IMR-90 (cell line): ENCODE measurements at regions not wholly inside any gene's neighbourhood (a gene's known extent, or its start where the extent isn't known, plus 50 kb on each side); places are given as distances from the start of the nearest gene placed in this dataset.

Experiments
- ATAC-seq: fragments of 200-7000 bp; cut with Tn5 transposase; 2 replicates; pipeline ENCODE4 v1.9.1; 2020; ENCODE audit warnings: low read depth, mild to moderate bottlenecking, moderate library complexity
- BruUV-seq: library from RNA; stranded (reverse); fragments of 400-500 nt; replicated peaks from 2 replicates; lab custom pipeline; 2021; lab: Mats Ljungman, UMichigan
- CTCF ChIA-PET: fragments of 300-600 bp; formaldehyde crosslinking; extraction: SDS; loops from one replicate; lab custom pipeline; 2021; ENCODE audit warnings: antibody characterized with exemption; lab: Yijun Ruan, JAX
- POLR2A ChIA-PET: fragments of 300-600 bp; sonication (Branson Sonifier 250); formaldehyde crosslinking; loops from one replicate; lab custom pipeline; 2022; ENCODE audit warnings: antibody characterized with exemption; ENCODE audit not compliant: unreplicated experiment; lab: Charles Lee
- DNase-seq: peaks from one replicate; pipeline ENCODE4 v3.0.0; 2013
- H2AFZ ChIP-seq: replicated peaks from 2 replicates; pipeline ENCODE3; 2013; ENCODE audit warnings: low read length, mild to moderate bottlenecking; ENCODE audit not compliant: poor library complexity
- H2AK5ac ChIP-seq: 2 replicates; pipeline ENCODE4 v1.6.1; 2013; ENCODE audit warnings: low read depth, low read length, inconsistent platforms
- H2AK9ac ChIP-seq: replicated peaks from 2 replicates; pipeline ENCODE3; 2013; ENCODE audit warnings: mild to moderate bottlenecking, low read depth, low read length, moderate library complexity; ENCODE audit not compliant: poor library complexity
- H2BK120ac ChIP-seq: 2 replicates; pipeline ENCODE4 v1.6.1; 2013; ENCODE audit warnings: low read depth, low read length, inconsistent platforms
- H2BK15ac ChIP-seq: 3 replicates; pipeline ENCODE4 v1.6.1; 2013; ENCODE audit warnings: low read depth, low read length, inconsistent platforms
- H2BK20ac ChIP-seq: 2 replicates; pipeline ENCODE4 v1.6.1; 2013; ENCODE audit warnings: low read depth, mild to moderate bottlenecking, inconsistent platforms, low read length, moderate library complexity
- H2BK5ac ChIP-seq: 2 replicates; pipeline ENCODE4 v1.6.1; 2013; ENCODE audit warnings: mild to moderate bottlenecking, low read depth, low read length, inconsistent platforms; ENCODE audit not compliant: poor library complexity, severe bottlenecking
- H3K14ac ChIP-seq: replicated peaks from 2 replicates; pipeline ENCODE4 v1.6.1; 2013; ENCODE audit warnings: low read depth, low read length, inconsistent platforms
- H3K18ac ChIP-seq: 2 replicates; pipeline ENCODE4 v1.6.1; 2013; ENCODE audit warnings: low read depth, low read length, control low read depth
- H3K23ac ChIP-seq: 2 replicates; pipeline ENCODE4 v1.6.1; 2013; ENCODE audit warnings: low read depth, low read length, inconsistent platforms
- H3K27ac ChIP-seq: 2 replicates; pipeline ENCODE4 v1.5.1; 2013; ENCODE audit warnings: mild to moderate bottlenecking, control low read depth, low read length; ENCODE audit not compliant: insufficient read depth
- H3K27me3 ChIP-seq: 2 replicates; pipeline ENCODE4 v1.6.1; 2013; ENCODE audit warnings: low read length; ENCODE audit not compliant: control insufficient read depth, insufficient read depth
- H3K36me3 ChIP-seq: 2 replicates; pipeline ENCODE4 v1.6.1; 2013; ENCODE audit warnings: low read length, mixed read lengths; ENCODE audit not compliant: control insufficient read depth, insufficient read depth
- H3K4ac ChIP-seq: 2 replicates; pipeline ENCODE4 v1.6.1; 2013; ENCODE audit warnings: low read depth, low read length, inconsistent platforms
- H3K4me1 ChIP-seq: 2 replicates; pipeline ENCODE4 v1.6.1; 2013; ENCODE audit warnings: low read length, mixed read lengths; ENCODE audit not compliant: control insufficient read depth, insufficient read depth
- H3K4me2 ChIP-seq: 2 replicates; pipeline ENCODE4 v1.6.1; 2013; ENCODE audit warnings: low read depth, mild to moderate bottlenecking, control low read depth, low read length, moderate library complexity
- H3K4me3 ChIP-seq: 2 replicates; pipeline ENCODE4 v1.5.1; 2013; ENCODE audit warnings: low read depth, mild to moderate bottlenecking, control low read depth, low read length, moderate library complexity; ENCODE audit not compliant: insufficient read depth
- H3K56ac ChIP-seq: 2 replicates; pipeline ENCODE4 v1.6.1; 2013; ENCODE audit warnings: low read length, inconsistent platforms; ENCODE audit not compliant: insufficient read depth; ENCODE audit errors: extremely low read depth
- H3K79me1 ChIP-seq, 2 experiments: 2 replicates each; pipeline ENCODE4 v1.6.1; 2013; ENCODE audit warnings: low read length in 2 of 2, inconsistent platforms in 1 of 2, low read depth in 1 of 2
- H3K9ac ChIP-seq: 2 replicates; pipeline ENCODE4 v1.6.1; 2013; ENCODE audit warnings: low read depth, low read length, control low read depth
- H3K9me1 ChIP-seq: 2 replicates; pipeline ENCODE4 v1.6.1; 2013; ENCODE audit warnings: low read length, inconsistent platforms; ENCODE audit not compliant: insufficient read depth
- H3K9me3 ChIP-seq: 2 replicates; pipeline ENCODE4 v1.6.1; 2013; ENCODE audit warnings: low read length; ENCODE audit not compliant: control insufficient read depth, insufficient read depth
- H4K20me1 ChIP-seq: 2 replicates; pipeline ENCODE4 v1.6.1; 2013; ENCODE audit warnings: low read length, inconsistent platforms; ENCODE audit not compliant: insufficient read depth
- H4K5ac ChIP-seq: 2 replicates; pipeline ENCODE4 v1.6.1; 2013; ENCODE audit warnings: mild to moderate bottlenecking, low read depth, low read length, control low read depth
- H4K8ac ChIP-seq, 2 experiments: 2 replicates each; pipeline ENCODE4 v1.6.1; 2013; ENCODE audit warnings: low read depth in 2 of 2, low read length in 2 of 2, control low read depth in 1 of 2, inconsistent platforms in 1 of 2
- H4K91ac ChIP-seq: 2 replicates; pipeline ENCODE4 v1.6.1; 2013; ENCODE audit warnings: low read depth, low read length, inconsistent platforms; ENCODE audit not compliant: insufficient read depth
- BHLHE40 ChIP-seq: fragments of 150-350 bp; IDR thresholded peaks from 2 replicates; pipeline ENCODE4 v1.6.1; 2016; ENCODE audit warnings: mild to moderate bottlenecking, low read depth, low read length
- CEBPB ChIP-seq: IDR thresholded peaks from 2 replicates; pipeline ENCODE4 v1.6.1; 2012; ENCODE audit warnings: low read depth, low read length, improper control_type of control experiment
- ELK1 ChIP-seq: fragments of 150-350 bp; IDR thresholded peaks from 2 replicates; pipeline ENCODE4 v1.6.1; 2016; ENCODE audit warnings: low read depth, mild to moderate bottlenecking, low read length, moderate library complexity, borderline replicate concordance
- MXI1 ChIP-seq: IDR thresholded peaks from 2 replicates; pipeline ENCODE4 v1.6.1; 2012; ENCODE audit warnings: low read depth, mild to moderate bottlenecking, low read length, moderate library complexity, borderline replicate concordance
- NFE2L2 ChIP-seq: fragments of 150-350 bp; IDR thresholded peaks from 2 replicates; pipeline ENCODE4 v1.6.1; 2016; ENCODE audit warnings: low read depth, mild to moderate bottlenecking, low read length
- POLR2A ChIP-seq: IDR thresholded peaks from 2 replicates; pipeline ENCODE4 v1.6.1; 2012; ENCODE audit warnings: mild to moderate bottlenecking, low read depth, low read length
- WGBS, 2 experiments: methylation state at CpG; one replicate each; pipeline versions ENCODE4 v1.1.5 to v1.1.7; 2013; ENCODE audit warnings: missing lambda C conversion rate in 2 of 2; ENCODE audit not compliant: insufficient read length in 1 of 2; ENCODE audit errors: extremely low coverage in 2 of 2; 5-methylcytosine and 5-hydroxymethylcytosine counted together
- dilution Hi-C: fragments of 300-500 bp; cut with HindIII; formaldehyde crosslinking; loops from one replicate; pipeline ENCODE4 v1.14.3; 2018; ENCODE audit warnings: low sequenced_read_pairs; ENCODE audit not compliant: unreplicated experiment
- in situ Hi-C: fragments of 300-500 bp; cut with MboI; formaldehyde crosslinking; loops from 3 replicates; pipeline ENCODE4 v1.14.3; 2019; ENCODE audit warnings: low sequenced_read_pairs, inconsistent platforms, mixed read lengths
- intact Hi-C: fragments of 100-400 bp; cut with micrococcal nuclease; formaldehyde crosslinking; loops from 2 replicates; pipeline ENCODE4 v1.10.0; 2022

DNA sequence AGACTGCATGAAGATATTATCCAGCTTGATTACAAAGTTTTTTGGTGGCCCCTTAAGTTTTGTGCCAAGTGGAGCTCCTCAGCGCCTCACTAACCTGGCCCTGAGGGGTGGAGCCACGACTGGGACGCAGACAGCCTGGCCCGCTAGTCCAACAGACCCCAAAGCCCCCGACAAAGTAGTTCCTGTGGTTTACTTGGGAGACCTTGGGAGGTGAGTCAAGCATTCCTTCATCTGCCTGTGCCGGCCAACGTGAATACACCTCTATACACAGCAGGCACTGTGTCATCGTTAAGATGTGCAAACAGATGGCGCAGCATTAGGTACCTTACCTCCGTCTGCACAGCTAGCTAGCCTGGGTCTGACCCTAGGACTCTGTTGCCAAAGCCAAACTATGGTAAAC is 55.0 kb upstream of the LAMA1 start:
- no peaks in the 10 kb centered on the region for H4K20me1 ChIP-seq
- dilution Hi-C loops, result no loop called here
- in situ Hi-C loops, result loop anchor here (5.0 kb wide), 1 partner anchor 135 kb away; no protein-coding TSS in a partner anchor
- ChIA-PET CTCF (no interaction called here), POLR2A (no interaction called here)
- H3K36me3 ChIP-seq, result no peaks in the 10 kb centered on the region
- no peak overlapping the region for H3K23ac ChIP-seq
- whole genome bisulfite sequencing, 2 experiments, result 73% methylated on average over 3 of the region's 10 CpGs; no CpG with 5 or more reads in 1 of the 2 experiments
- no TSS peak for BruUV-seq
- no peak overlapping the region for H2BK5ac ChIP-seq
- H3K4me3 ChIP-seq, result no peak overlapping the region
- H3K79me1 ChIP-seq, result no peaks in the 10 kb centered on the region
- no peak overlapping the region for H3K27ac ChIP-seq
- no peak overlapping the region for H3K9ac ChIP-seq
- no peak overlapping the region for H3K14ac ChIP-seq
- no peak overlapping the region for H3K18ac ChIP-seq
- H3K9me1 ChIP-seq, result no peaks in the 10 kb centered on the region
- TF ChIP-seq BHLHE40 (no peak), CEBPB (no peak), ELK1 (no peak), POLR2A (no peak), NFE2L2 (no peak), MXI1 (no peak)
- H2AFZ ChIP-seq, result no peak overlapping the region
- H4K91ac ChIP-seq, result no peak overlapping the region
- H3K4me1 ChIP-seq, result no peaks in the 10 kb centered on the region; the same call in 1 of the 2 replicates
- ATAC-seq, result no peak
- H4K8ac ChIP-seq, result no peak overlapping the region
- H2AK5ac ChIP-seq, result no peak overlapping the region
- no peaks in the 10 kb centered on the region for H3K9me3 ChIP-seq
- DNase-seq, result no peak
- no peak overlapping the region for H2BK120ac ChIP-seq
- H3K56ac ChIP-seq, result no peak overlapping the region
- H3K4me2 ChIP-seq, result no peak overlapping the region
- no peak overlapping the region for H3K4ac ChIP-seq
- H4K5ac ChIP-seq, result no peak overlapping the region
- intact Hi-C loops, result loop anchor here (10.0 kb wide), 2 partner anchors 958 to 1298 kb away; no protein-coding TSS in a partner anchor
- no peak overlapping the region for H2BK20ac ChIP-seq
- H2BK15ac ChIP-seq, result no peak overlapping the region
- no peak overlapping the region for H2AK9ac ChIP-seq
- no peaks in the 10 kb centered on the region for H3K27me3 ChIP-seq
